ENCODE measurements at regions not wholly inside any gene's neighbourhood (a gene's known extent, or its start where the extent isn't known, plus 50 kb on each side); places are given as distances from the start of the nearest gene placed in this dataset.
"Not testable (repeated sequence)": the region's sequence is repeated elsewhere in the genome, so short reads cannot be mapped to it uniquely, and the experiment has no call there.

GRCh38 chr6:150299873-150300485 lies 68.8 kb upstream of the IYD start:
- DNase-seq (ENCODE audit: low spot score) = no peak
- intact Hi-C loops (cut with DNase I) = no loop called here

GRCh38 chr6:150301846-150302519 lies 66.8 kb upstream of the IYD start:
- intact Hi-C loops (cut with DNase I) = no loop called here
- DNase-seq (ENCODE audit: low spot score) = no peak

DNA sequence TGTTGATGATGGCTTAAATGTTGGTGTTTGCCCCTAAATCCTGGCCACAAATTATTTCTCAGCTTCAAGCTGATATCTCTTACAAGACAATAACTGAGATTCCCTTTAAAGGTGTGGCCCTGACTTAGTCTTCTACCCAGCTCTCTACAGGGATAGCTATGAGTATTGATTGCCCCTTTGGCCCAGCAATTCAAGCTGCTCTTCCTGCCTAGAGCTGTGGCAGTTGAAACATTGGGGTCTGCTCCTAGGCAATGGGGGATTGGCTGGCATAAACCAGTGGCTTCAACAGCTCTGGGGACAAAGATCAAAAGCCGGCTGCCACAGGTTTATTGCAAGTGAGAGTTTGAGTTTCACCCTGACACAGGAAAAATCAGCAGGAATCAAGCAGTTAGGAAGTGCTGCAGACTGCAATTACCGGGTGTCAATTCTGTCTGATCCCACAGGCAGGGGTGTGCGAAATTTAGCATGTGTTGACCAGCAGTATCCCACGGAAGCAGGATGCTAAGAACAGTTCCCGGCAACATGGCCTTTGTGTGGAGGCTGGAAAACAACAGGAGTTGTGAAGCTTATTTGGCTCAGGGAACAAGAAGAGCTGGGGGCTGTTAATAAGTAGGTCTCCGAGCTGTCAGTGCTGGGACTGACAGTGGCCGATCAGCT lies 66.2 kb upstream of the IYD start:
- DNase-seq (ENCODE audit: low spot score) = no peak
- intact Hi-C loops (cut with DNase I) = no loop called here

DNA sequence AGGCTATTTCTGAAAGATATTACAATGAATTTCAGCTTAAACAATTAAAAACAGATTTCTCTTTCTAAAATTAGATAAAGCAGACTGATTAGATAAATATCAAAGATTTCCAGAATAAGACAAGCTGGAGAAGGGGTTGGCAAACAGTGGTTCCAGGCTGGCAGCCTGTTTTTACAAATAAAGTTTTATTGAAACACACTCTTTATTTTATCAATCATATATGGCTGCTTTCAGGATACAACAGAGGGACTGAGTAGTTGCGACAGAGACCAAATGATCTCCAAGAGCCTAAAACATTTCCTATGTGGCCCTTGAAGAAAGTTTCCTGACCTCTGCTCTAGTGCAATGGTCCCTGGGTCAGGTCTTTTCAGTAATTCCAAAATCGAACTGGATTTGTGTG lies 65.6 kb upstream of the IYD start:
- no peak for DNase-seq (ENCODE audit: low spot score)
- intact Hi-C loops (cut with DNase I) = no loop called here

DNA sequence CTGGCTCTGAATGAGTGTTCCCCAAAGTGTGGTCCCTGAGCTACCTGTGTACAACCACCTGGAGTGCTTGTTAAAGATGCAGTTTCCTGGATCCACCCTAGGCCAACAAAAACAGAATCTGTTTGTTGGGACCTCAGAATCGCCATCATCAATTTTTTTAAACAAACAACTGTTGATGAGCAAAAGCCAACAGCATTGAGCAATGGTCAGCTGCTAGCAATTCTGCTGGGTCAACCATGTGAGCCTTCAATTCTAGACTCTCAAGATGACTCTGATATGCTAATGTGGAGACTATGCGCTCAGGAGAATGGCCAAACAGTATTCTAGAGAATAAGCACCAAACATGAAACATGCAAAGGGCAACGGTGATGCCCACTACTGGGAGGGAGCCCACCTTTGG lies 64.4 kb upstream of the IYD start:
- intact Hi-C loops (cut with DNase I) = no loop called here
- no peak for DNase-seq (ENCODE audit: low spot score)

DNA sequence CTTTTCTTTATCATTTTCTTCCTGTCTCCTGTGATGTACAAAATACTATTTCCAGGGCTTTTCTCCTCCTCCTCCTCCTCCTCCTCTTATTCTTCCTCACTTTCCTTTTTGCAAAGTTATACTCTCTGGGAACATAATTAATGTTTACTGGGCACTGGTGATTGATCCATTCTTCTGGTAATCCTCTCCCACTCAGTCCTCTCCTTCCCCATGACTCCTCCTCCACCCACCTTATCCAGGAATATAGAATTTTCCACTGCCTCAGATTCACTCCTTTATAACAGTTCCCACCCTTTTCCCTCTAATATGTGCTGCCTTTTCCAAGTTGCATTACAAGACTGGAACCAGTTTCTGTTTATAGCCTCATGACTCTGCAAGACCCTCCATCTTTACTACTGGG lies 62.5 kb upstream of the IYD start:
- DNase-seq (ENCODE audit: low spot score) = no peak

DNA sequence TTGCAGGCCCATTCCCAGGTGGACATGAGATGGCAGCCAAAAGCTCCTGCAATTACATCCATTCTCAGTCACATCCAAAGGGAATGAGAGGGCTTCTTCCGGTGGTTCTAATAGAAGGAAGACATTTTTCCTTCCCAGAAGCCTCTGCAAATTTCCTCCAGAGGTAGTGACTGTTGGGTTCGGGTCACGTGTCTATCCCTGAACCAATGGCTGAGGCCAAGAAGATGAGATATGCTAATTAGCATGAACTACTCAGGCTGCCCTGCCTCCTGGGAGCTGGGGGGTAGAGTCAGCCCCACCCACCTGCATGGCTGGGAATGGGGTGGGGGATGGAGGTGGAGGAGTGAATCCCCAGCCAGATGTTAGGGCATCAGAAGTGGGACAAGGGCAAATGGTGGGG lies 61.3 kb upstream of the IYD start:
- intact Hi-C loops (cut with DNase I) = no loop called here
- DNase-seq (ENCODE audit: low spot score) = peak; percentile 38

More for the DNA sequence above, 62.5 kb upstream of the IYD start:
- intact Hi-C loops (cut with DNase I) = no loop called here

- no peak for DNase-seq (ENCODE audit: low spot score)
- intact Hi-C loops (cut with DNase I) = no loop called here
These were observed 59.8 kb upstream of the IYD start for GRCh38 chr6:150308812-150309645.

DNA sequence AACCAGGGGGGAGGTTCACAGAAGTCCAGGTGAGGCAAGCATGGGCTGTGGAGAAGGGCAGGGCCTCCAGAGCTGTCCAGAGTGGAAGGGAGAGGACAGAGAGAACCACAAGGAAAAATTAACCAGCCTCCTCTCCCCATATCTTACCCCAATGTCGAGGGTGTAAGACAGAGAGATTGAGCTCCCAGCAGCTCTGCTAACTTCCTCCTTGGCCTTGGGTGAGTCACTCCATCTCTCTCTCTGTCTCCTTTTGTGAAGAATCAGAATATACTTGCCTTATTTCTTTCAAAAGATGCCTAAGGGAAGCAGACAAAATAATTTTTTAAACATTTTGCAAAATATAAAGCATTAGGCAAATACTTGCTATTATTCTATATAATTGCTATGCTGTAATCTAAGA lies 58.3 kb upstream of the IYD start:
- intact Hi-C loops (cut with DNase I) = no loop called here

GRCh38 chr6:150311149-150311944 lies 57.5 kb upstream of the IYD start:
- DNase-seq (ENCODE audit: low spot score) = peak; percentile 27

More for the DNA sequence above, 58.3 kb upstream of the IYD start:
- no peak for DNase-seq (ENCODE audit: low spot score)

DNA sequence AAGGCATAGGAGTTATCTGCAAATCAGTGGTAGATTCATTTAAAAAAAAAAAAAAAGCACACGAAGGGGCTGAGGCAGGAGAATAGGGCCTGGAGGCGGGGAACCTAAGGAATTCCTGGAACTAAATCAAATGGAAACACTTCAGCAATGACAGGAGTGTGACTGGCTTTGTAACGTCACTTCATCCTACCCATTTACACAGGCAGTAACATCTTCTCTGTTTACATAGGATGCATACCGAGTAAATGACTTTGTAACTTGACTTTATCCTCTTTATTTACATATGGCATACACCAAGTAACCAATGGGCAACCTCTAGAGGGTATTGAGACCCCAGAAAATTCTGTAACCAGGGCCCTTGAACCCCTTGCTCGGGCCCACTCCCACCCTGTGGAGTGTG lies 56.4 kb upstream of the IYD start:
- intact Hi-C loops (cut with DNase I) = no loop called here

More at GRCh38 chr6:150311149-150311944, 57.5 kb upstream of the IYD start:
- intact Hi-C loops (cut with DNase I) = not testable (repeated sequence)

DNA sequence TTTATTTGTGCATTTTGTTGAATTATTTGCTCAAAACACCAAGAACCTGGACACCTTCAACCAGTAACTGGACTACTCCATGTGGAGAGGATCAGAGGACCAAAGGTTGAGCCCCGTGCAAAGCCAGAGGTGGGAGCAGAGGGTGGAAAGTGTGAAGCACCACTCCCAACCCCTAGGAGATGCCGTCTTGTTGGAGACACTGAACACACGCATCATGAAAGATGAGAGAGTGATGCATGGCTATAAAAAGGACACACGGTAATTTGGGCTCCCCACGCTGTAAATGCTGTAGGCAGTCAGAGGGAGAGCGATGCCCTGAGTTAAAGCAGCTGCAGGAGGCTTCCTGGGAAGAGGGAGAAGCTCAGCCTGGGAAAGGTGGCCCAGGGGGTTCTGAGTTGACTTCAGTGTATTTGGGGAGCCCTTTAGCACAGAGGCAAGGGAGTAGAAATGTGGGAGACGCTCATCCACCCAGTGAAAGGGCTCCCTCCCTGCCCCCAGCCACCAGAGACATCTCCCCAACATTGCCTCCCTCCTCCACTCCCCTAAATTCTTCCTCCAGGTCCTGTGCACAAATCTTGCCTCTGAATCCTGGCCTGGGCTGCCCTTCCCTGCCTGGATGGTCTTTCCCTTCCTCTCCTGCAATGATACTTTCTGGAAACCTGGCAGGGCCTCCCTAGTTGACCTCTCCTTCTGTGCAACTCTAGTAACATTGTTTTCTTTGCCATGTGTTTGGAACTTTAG lies 55.8 kb upstream of the IYD start:
- intact Hi-C loops (cut with DNase I) = no loop called here
- peak; percentile 63 for DNase-seq (ENCODE audit: low spot score)

More for the DNA sequence above, 56.4 kb upstream of the IYD start:
- no peak for DNase-seq (ENCODE audit: low spot score)

- intact Hi-C loops (cut with DNase I) = no loop called here
- peak; percentile 29 for DNase-seq (ENCODE audit: low spot score)
These were observed 55.0 kb upstream of the IYD start for GRCh38 chr6:150313781-150314180.

DNA sequence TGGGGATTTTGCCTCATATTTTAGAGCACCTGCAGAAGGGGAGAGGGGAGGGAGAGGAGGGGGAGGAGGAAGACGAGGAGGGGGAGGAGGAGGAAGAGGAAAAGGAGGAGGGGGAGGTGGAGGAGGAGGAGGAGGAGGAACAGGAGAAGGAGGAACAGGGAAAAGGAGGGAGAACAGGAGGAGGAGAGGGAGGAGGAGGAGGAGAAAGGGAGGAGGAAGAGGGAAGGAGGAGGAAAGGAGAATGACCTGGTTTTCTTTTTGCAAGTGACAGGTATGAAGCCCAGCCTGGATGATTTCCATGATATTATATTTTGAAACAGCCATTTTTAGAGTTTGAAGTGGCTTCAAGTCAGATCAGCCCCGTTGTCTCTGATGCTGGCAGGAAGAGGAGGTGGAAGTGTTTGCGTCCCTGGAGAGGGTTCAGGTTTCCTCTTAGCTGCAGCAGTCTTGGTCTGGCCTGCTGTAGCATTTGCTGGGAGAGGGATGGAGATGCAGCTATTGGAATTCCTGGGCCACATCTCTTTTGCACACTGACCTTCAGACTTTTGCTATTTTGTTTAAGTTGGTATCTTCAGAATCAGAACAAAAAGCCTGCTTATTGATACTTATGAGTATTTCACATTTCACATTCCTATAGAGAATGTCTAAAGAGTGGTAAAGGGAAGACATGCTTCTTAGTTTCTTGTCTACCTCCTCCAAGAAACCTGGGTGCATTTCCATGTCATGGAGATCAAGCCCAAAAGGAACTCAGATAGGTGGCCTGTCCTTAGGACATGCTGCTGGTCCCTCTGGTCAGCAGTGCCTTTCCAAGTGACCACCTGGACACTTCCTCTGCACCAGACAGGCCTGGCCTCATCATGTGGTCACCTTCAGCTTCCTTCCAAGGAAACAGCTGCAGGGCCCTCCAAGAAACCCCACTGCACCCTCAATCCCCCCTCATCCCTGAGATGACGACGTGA lies 54.3 kb upstream of the IYD start:
- DNase-seq (ENCODE audit: low spot score) = peak; percentile 6
- intact Hi-C loops (cut with DNase I) = no loop called here

- intact Hi-C loops (cut with DNase I) = no loop called here
- DNase-seq (ENCODE audit: low spot score) = peak; percentile 61
These were observed 53.2 kb upstream of the IYD start for GRCh38 chr6:150315626-150316025.

GRCh38 chr6:150316936-150317335 lies 51.9 kb upstream of the IYD start:
- DNase-seq (ENCODE audit: low spot score) = peak; percentile 70
- intact Hi-C loops (cut with DNase I) = no loop called here
